MCF 10A (cell line): ENCODE measurements at regions not wholly inside any gene's neighbourhood (a gene's known extent, or its start where the extent isn't known, plus 50 kb on each side); places are given as distances from the start of the nearest gene placed in this dataset.

ENCODE experiments used
- BruUV-seq: library from RNA; stranded (reverse); fragments of 400-500 nt; replicated peaks from 2 replicates; lab custom pipeline; 2021; lab: Mats Ljungman, UMichigan
- CTCF ChIA-PET: fragments of 300-600 bp; sonication (Branson Sonifier 250); formaldehyde crosslinking; extraction: SDS; loops from one replicate; lab custom pipeline; 2021; ENCODE audit warnings: antibody characterized with exemption, inconsistent platforms; lab: Yijun Ruan, JAX
- POLR2A ChIA-PET: fragments of 300-600, 350-650 bp; sonication (Branson Sonifier 250); formaldehyde crosslinking; extraction: SDS; loops from one replicate; lab custom pipeline; 2020; ENCODE audit warnings: antibody characterized with exemption, inconsistent platforms; lab: Yijun Ruan, JAX
- DNase-seq: peaks from one replicate; pipeline ENCODE4 v3.0.0-alpha.2; 2018; ENCODE audit not compliant: unreplicated experiment
- H3K27ac Mint-ChIP-seq: one replicate; pipeline ENCODE4 v1.8.0; 2022; ENCODE audit warnings: mild to moderate bottlenecking, low read depth, mixed read lengths; ENCODE audit not compliant: unreplicated experiment
- H3K27me3 Mint-ChIP-seq: one replicate; pipeline ENCODE4 v1.8.0; 2022; ENCODE audit warnings: mixed read lengths; ENCODE audit not compliant: insufficient read depth, unreplicated experiment
- H3K36me3 Mint-ChIP-seq: one replicate; pipeline ENCODE4 v1.8.0; 2022; ENCODE audit warnings: mild to moderate bottlenecking, moderate library complexity, mixed read lengths; ENCODE audit not compliant: insufficient read depth, unreplicated experiment
- H3K4me1 Mint-ChIP-seq: one replicate; pipeline ENCODE4 v1.8.0; 2022; ENCODE audit warnings: mixed read lengths; ENCODE audit not compliant: insufficient read depth, unreplicated experiment
- H3K4me3 Mint-ChIP-seq: one replicate; pipeline ENCODE4 v1.8.0; 2022; ENCODE audit warnings: mild to moderate bottlenecking, moderate library complexity, mixed read lengths; ENCODE audit not compliant: unreplicated experiment
- H3K9me3 Mint-ChIP-seq: one replicate; pipeline ENCODE4 v1.8.0; 2022; ENCODE audit warnings: mixed read lengths; ENCODE audit not compliant: unreplicated experiment
- intact Hi-C: fragments of 100-400 bp; cut with micrococcal nuclease; formaldehyde crosslinking; loops from 2 replicates; pipeline ENCODE4 v1.14.1; 2022
- TF ChIP-seq, protein P1 (sequence below): fragments of 200-600 bp; IDR thresholded peaks from one replicate; pipeline ENCODE4 v1.8.0; 2022; ENCODE audit warnings: antibody characterized with exemption, mild to moderate bottlenecking; ENCODE audit not compliant: unreplicated experiment

DNA sequence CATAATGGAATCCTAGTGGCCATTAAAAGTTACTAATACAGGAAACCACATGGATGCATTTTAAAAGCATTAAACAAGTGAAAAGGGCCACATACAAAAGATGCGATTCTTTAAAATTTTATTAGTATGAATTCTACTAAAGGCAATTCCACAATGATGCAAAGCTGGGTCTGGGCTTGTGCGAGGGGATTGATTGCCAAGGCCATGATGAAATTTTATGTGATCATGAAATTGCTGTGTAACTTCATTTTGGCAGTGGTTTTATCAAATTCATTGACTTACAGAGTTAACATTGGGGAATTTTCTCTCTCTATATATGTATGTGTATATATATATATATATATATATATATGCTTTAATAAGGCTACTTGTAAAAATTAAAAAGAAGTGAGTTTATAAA, 1142.5 kb upstream of the IGFBP7 start:
- Mint-ChIP-seq H3K4me3 (no peak overlapping the region), H3K27ac (no peak overlapping the region), H3K27me3 (no peaks in the 10 kb centered on the region), H3K9me3 (no peaks in the 10 kb centered on the region), H3K36me3 (no peaks in the 10 kb centered on the region), H3K4me1 (no peaks in the 10 kb centered on the region)
- no peak for DNase-seq
- TF ChIP-seq, protein P1, sequence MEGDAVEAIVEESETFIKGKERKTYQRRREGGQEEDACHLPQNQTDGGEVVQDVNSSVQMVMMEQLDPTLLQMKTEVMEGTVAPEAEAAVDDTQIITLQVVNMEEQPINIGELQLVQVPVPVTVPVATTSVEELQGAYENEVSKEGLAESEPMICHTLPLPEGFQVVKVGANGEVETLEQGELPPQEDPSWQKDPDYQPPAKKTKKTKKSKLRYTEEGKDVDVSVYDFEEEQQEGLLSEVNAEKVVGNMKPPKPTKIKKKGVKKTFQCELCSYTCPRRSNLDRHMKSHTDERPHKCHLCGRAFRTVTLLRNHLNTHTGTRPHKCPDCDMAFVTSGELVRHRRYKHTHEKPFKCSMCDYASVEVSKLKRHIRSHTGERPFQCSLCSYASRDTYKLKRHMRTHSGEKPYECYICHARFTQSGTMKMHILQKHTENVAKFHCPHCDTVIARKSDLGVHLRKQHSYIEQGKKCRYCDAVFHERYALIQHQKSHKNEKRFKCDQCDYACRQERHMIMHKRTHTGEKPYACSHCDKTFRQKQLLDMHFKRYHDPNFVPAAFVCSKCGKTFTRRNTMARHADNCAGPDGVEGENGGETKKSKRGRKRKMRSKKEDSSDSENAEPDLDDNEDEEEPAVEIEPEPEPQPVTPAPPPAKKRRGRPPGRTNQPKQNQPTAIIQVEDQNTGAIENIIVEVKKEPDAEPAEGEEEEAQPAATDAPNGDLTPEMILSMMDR: no peak
- CTCF ChIA-PET: interaction anchor here (0.6 kb wide), 2 partner anchors 43 to 438 kb away, joined by 3 read pairs; no protein-coding TSS in a partner anchor
- no TSS peak for BruUV-seq
- POLR2A ChIA-PET: interaction anchor here (0.7 kb wide), 1 partner anchor 18 kb away, joined by 3 read pairs; no protein-coding TSS in a partner anchor
- intact Hi-C loops: no loop called here

DNA sequence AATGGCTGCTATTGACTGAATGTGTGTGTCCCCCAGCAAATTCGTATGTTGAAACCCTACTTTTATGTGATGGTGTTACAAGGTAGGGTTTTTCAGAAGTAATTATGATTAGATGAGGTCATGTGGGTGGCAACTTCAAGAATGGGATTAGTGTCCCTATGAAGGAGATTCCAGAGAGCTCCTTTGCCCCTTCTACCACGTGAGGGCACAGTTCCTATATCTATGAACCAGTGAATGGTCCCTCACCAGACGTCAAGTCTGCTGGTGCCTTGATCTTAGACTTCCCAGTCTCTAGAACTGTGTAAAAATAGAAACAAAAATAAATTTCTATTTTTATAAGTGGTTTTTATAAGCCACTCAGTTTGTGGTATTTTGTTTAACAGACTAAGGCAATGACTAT, 1137.6 kb upstream of the IGFBP7 start:
- peak; percentile 44 for DNase-seq
- BruUV-seq: no TSS peak
- Mint-ChIP-seq H3K36me3 (no peaks in the 10 kb centered on the region), H3K27ac (no peak overlapping the region), H3K4me1 (no peaks in the 10 kb centered on the region), H3K27me3 (no peaks in the 10 kb centered on the region), H3K4me3 (no peak overlapping the region), H3K9me3 (no peaks in the 10 kb centered on the region)
- TF ChIP-seq, protein P1: peak; percentile 20
- intact Hi-C loops: loop anchor here (10.0 kb wide), 1 partner anchor 1083 kb away; no protein-coding TSS in a partner anchor
- POLR2A ChIA-PET: interaction anchor here (0.6 to 0.7 kb wide), 2 partner anchors 710 to 804 kb away, joined by 3 read pairs; no protein-coding TSS in a partner anchor
- CTCF ChIA-PET: interaction anchor here (0.6 kb wide), 1 partner anchor 1087 kb away, joined by 4 read pairs; no protein-coding TSS in a partner anchor

- ChIA-PET CTCF (interaction anchor here (1.0 kb wide), 1 partner anchor 1062 kb away, joined by 3 read pairs; no protein-coding TSS in a partner anchor), POLR2A (no interaction called here)
- Mint-ChIP-seq H3K4me1 (no peaks in the 10 kb centered on the region), H3K9me3 (no peaks in the 10 kb centered on the region), H3K27ac (no peak overlapping the region), H3K27me3 (no peaks in the 10 kb centered on the region), H3K36me3 (no peaks in the 10 kb centered on the region), H3K4me3 (no peak overlapping the region)
- intact Hi-C loops: loop anchor here (5.0 kb wide), 1 partner anchor 783 kb away; no protein-coding TSS in a partner anchor
- no TSS peak for BruUV-seq
- TF ChIP-seq, protein P1: no peak
- DNase-seq: no peak
Measured at GRCh38 chr4:58225460-58225859, 1115.3 kb upstream of the IGFBP7 start.

DNA sequence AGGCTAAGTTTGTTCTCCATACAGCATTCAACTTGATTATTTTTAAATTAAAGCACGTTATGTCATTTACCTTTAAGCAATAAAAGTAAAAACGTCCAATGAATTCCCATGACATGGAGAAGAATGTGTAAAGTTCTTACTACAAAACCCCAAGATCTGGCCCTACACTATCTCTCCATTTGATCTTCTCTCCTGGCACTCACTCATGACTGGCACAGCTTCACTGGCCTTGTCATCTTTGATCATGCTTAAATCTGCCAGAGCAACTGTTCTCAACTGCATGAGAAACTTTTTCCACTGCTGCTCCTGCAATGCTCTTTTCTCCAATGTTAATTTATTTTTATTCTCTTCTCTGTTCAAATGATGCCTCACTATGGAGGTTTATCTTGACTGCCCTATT, 1109.0 kb upstream of the IGFBP7 start:
- CTCF ChIA-PET: interaction anchor here (0.6 kb wide), 1 partner anchor 50 kb away, joined by 3 read pairs; no protein-coding TSS in a partner anchor
- DNase-seq: no peak
- POLR2A ChIA-PET: no interaction called here
- intact Hi-C loops: no loop called here
- H3K4me1 Mint-ChIP-seq: no peaks in the 10 kb centered on the region
- BruUV-seq: no TSS peak
- H3K4me3 Mint-ChIP-seq: no peak overlapping the region
- H3K9me3 Mint-ChIP-seq: no peaks in the 10 kb centered on the region
- H3K27me3 Mint-ChIP-seq: no peaks in the 10 kb centered on the region
- H3K36me3 Mint-ChIP-seq: no peaks in the 10 kb centered on the region
- TF ChIP-seq, protein P1: no peak
- H3K27ac Mint-ChIP-seq: no peak overlapping the region
